ENCODE measurements at regions not wholly inside any gene's neighbourhood (a gene's known extent, or its start where the extent isn't known, plus 50 kb on each side); places are given as distances from the start of the nearest gene placed in this dataset.
"Not testable (repeated sequence)": the region's sequence is repeated elsewhere in the genome, so short reads cannot be mapped to it uniquely, and the experiment has no call there.

DNA sequence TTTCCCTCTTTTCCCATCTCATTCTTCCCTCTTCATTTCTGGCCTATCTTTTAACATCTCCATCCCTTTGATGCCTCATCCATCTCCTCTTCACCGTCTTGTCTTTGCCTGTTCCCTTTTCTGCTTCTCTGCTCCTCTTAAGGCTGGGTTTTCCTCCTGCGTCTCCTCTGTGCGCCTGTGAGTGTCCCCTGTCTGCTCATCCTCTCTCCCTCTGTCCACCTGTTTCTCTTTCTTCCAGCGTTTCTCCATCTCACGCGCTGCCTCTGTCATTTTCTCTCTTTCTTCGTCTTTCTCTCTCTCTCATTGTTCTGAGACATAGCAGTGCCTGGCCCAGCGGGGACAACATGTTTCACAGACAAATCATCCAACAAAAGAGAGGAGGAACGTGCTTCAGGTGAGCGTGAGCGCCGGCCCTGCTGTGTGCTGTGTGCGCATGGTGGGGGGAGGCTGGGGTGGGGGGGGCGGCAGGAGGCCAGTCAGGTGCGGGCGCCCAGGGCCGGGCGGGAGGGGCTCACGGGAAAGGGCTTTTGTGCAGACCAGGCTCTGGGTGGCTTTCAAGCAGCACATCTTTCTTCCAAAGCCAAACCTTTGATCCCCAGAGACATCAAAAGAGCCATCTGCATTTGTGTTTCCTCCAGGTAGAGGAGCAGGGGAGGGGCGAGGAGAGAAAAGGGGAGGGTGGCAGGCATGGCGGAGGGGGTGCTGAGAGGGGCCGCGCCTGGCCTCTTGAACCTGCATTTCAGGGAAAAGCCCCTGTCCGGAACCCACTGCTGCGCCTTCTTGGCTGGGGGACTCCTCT, 121.3 kb downstream of the VEGFA start:
- ATAC-seq (no peak), DNase-seq (no peak)
- Mint-ChIP-seq H3K27ac (no peak overlapping the region), H3K4me3 (no peak overlapping the region), H3K9me3 (ENCODE audit: insufficient read depth) (no peaks in the 10 kb centered on the region), H3K27me3 (ENCODE audit: low read depth) (peaks cover 25% of the 10 kb centered on the region), H3K36me3 (ENCODE audit: low read depth) (no peaks in the 10 kb centered on the region), H3K4me1 (ENCODE audit: low read depth) (no peaks in the 10 kb centered on the region)
- ChIA-PET POLR2A (no interaction called here), CTCF (no interaction called here)

DNA sequence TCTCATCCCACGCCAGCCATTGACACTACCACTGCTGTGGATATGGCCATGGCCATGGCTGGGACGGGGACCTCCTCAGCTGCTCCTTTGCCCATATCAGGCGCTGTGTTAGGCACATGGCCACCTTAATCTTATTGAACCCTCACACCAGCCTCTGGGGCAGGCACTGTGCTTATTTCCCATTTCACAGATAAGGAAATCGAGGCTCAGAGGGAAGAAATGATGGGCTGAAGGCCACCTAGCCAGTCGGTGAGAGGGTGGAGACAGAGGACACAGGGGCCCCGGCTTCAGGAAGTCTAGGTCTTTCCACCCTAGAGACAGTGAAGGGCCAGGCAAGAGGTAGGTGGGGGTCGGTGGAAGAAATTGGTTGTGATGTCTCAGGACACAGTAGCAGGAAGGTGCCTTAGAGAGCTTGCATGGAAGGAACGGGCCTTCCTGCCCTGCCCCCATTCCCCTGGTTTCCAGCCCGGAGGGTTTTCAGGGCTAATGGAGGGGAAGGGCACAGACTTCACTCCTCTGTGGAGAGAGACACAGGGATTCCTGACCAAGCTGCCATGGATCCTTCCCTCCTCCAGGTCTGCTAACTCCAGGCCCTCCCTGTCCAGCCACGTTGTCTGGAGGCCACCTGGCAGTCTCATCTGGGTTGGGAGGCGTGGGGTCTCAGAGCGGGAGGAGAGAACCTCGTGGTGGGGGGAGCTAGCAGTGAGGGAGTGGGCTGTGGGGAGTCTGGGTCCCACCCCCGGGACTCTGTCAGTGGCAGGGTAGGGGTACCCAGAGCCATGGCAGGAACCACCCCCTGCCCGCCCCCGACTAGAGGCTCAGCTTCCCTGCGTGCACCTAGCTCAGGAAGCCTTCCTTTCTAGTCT, 120.4 kb downstream of the VEGFA start:
- POLR2A ChIA-PET, result no interaction called here
- H3K36me3 Mint-ChIP-seq (ENCODE audit: low read depth), result no peaks in the 10 kb centered on the region
- ATAC-seq, result no peak

DNA sequence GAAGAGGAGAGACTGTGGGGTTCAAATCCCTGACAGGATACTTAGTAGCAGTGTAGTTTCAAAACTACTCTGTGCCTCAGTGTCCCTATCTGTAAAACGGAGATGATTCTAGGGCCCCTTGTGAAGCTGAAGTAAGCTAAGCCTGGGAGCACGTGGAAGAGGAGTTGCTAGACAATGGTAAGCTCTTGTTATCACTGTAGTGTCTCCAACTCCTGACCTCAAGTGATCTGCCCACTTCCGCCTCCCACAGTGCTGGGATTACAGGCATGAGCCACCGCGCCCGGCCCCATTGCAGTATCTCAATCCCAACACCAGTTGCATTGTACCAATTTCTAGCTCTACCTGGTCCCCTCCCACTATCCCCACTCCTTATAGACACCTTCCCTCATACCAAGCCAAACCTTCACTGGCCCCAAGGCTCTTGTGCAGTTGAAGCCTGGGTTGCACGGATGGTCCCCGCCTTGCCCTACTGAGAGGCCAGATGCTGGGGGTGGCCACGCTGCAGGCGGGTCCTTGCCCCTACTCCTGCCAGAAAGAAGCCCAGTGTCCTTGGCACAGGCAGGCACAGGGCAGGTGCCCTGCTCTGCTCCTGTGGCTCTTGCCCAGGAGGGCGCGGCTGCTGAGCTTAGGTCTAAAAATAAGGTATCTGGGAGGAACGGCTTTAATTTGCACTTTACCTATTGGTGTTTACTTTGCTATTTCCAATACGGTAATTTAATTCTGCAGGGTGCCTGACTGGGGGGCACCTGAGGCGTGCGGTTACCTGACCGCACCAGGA, 118.1 kb downstream of the VEGFA start:
- no peak for ATAC-seq
- H3K27ac Mint-ChIP-seq, result no peak overlapping the region
- H3K36me3 Mint-ChIP-seq (ENCODE audit: low read depth), result no peaks in the 10 kb centered on the region
- H3K9me3 Mint-ChIP-seq (ENCODE audit: insufficient read depth), result no peaks in the 10 kb centered on the region
- ChIA-PET CTCF (no interaction called here), POLR2A (no interaction called here)
- H3K4me3 Mint-ChIP-seq, result no peak overlapping the region
- DNase-seq, result no peak
- peaks cover 25% of the 10 kb centered on the region for H3K27me3 Mint-ChIP-seq (ENCODE audit: low read depth)
- H3K4me1 Mint-ChIP-seq (ENCODE audit: low read depth), result no peaks in the 10 kb centered on the region

More for the DNA sequence above, 120.4 kb downstream of the VEGFA start:
- no peaks in the 10 kb centered on the region for H3K4me1 Mint-ChIP-seq (ENCODE audit: low read depth)
- H3K4me3 Mint-ChIP-seq, result no peak overlapping the region
- CTCF ChIA-PET, result no interaction called here
- H3K27ac Mint-ChIP-seq, result no peak overlapping the region
- no peaks in the 10 kb centered on the region for H3K9me3 Mint-ChIP-seq (ENCODE audit: insufficient read depth)
- H3K27me3 Mint-ChIP-seq (ENCODE audit: low read depth), result peaks cover 25% of the 10 kb centered on the region
- DNase-seq, result no peak

- ATAC-seq, result no peak
- H3K4me3 Mint-ChIP-seq, result no peak overlapping the region
- no peak overlapping the region for H3K27ac Mint-ChIP-seq
- CTCF ChIA-PET, result no interaction called here
- DNase-seq, result no peak
- no peaks in the 10 kb centered on the region for H3K4me1 Mint-ChIP-seq (ENCODE audit: low read depth)
- H3K36me3 Mint-ChIP-seq (ENCODE audit: low read depth), result no peaks in the 10 kb centered on the region
- POLR2A ChIA-PET, result no interaction called here
- H3K9me3 Mint-ChIP-seq (ENCODE audit: insufficient read depth), result no peaks in the 10 kb centered on the region
- H3K27me3 Mint-ChIP-seq (ENCODE audit: low read depth), result peaks cover 22% of the 10 kb centered on the region
Measured at GRCh38 chr6:43887340-43887858, 117.4 kb downstream of the VEGFA start.

DNA sequence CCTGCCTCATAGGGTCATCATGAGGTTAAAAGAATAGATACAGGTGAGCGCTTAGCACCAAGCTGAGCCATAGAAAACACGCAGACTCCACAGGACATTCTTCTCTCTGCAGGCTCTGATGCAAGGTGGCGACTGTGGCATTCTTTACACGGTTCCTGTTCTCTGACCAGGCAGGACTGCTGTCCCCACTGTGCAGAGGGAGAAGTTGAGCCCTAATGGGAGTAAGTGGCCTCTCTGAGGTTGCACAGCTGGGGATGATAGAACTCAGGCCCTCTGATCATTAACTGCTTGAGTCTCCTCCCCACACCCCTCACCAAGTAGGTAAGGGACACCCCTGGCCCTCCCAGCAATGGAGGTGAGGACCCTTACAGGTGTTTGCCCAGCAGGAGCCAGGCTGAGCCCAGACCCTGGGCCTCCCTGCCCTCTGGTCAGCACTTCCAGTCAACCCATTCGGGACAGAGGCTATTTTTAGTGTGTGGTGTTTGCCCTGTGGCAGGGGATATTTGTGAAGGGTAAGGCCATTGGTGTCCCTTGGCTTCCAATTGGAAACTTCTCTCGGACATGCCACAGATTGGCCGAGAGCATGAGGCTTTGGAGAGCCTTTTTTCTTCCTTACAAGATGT, 116.8 kb downstream of the VEGFA start:
- H3K36me3 Mint-ChIP-seq (ENCODE audit: low read depth), result no peaks in the 10 kb centered on the region
- peaks cover 19% of the 10 kb centered on the region for H3K27me3 Mint-ChIP-seq (ENCODE audit: low read depth)
- H3K27ac Mint-ChIP-seq, result no peak overlapping the region
- ChIA-PET POLR2A (no interaction called here), CTCF (no interaction called here)
- no peaks in the 10 kb centered on the region for H3K9me3 Mint-ChIP-seq (ENCODE audit: insufficient read depth)
- H3K4me3 Mint-ChIP-seq, result no peak overlapping the region
- no peaks in the 10 kb centered on the region for H3K4me1 Mint-ChIP-seq (ENCODE audit: low read depth)
- no peak for DNase-seq
- ATAC-seq, result no peak

GRCh38 chr6:43886067-43886461, 116.1 kb downstream of the VEGFA start:
- no peak for DNase-seq
- H3K9me3 Mint-ChIP-seq (ENCODE audit: insufficient read depth), result no peaks in the 10 kb centered on the region
- POLR2A ChIA-PET, result no interaction called here

DNA sequence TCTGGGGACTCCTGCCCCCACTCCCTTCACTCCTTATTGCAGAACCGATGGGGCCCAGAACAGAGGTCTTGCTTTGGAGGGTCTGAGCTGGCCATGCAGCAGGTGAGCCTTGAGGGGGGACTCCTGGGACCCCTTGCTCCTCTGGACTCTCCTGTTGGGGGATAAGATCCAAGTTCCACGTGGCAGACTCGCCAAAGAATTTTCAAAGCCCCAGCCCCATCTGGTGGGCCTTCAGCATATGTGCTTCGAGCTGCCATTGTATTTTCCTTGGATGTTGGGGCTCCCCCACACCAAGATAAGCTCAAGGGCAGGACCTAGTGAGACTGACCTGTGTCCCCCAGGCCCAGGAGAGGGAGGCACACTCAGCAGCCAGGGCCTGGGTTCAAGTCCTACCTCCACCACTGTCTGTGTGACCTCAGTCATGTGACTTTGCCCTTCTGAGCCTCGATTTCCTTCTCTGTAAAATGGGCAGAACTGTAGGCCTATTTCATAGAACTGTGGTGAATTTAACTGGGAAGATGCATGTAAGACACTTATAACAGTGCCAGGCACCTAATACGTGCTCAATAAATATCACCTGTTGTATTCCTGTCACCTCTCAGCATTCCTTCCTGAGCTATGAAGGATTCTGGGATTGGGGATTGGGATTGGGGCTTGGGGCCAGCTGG, 115.5 kb downstream of the VEGFA start:
- Mint-ChIP-seq H3K4me3 (no peak overlapping the region), H3K27me3 (ENCODE audit: low read depth) (peaks cover 9% of the 10 kb centered on the region), H3K9me3 (ENCODE audit: insufficient read depth) (no peaks in the 10 kb centered on the region), H3K27ac (no peak overlapping the region), H3K36me3 (ENCODE audit: low read depth) (no peaks in the 10 kb centered on the region), H3K4me1 (ENCODE audit: low read depth) (no peaks in the 10 kb centered on the region)
- no peak for DNase-seq
- ChIA-PET POLR2A (no interaction called here), CTCF (no interaction called here)
- ATAC-seq, result no peak

More at GRCh38 chr6:43886067-43886461, 116.1 kb downstream of the VEGFA start:
- peaks cover 13% of the 10 kb centered on the region for H3K27me3 Mint-ChIP-seq (ENCODE audit: low read depth)
- H3K4me3 Mint-ChIP-seq, result no peak overlapping the region
- no peaks in the 10 kb centered on the region for H3K4me1 Mint-ChIP-seq (ENCODE audit: low read depth)
- H3K36me3 Mint-ChIP-seq (ENCODE audit: low read depth), result no peaks in the 10 kb centered on the region
- no peak overlapping the region for H3K27ac Mint-ChIP-seq
- CTCF ChIA-PET, result no interaction called here
- no peak for ATAC-seq

GRCh38 chr6:43884652-43885022, 114.6 kb downstream of the VEGFA start:
- H3K27ac Mint-ChIP-seq, result no peak overlapping the region
- H3K4me1 Mint-ChIP-seq (ENCODE audit: low read depth), result no peaks in the 10 kb centered on the region
- no peak overlapping the region for H3K4me3 Mint-ChIP-seq
- CTCF ChIA-PET, result no interaction called here
- POLR2A ChIA-PET, result no interaction called here
- no peaks in the 10 kb centered on the region for H3K9me3 Mint-ChIP-seq (ENCODE audit: insufficient read depth)
- H3K27me3 Mint-ChIP-seq (ENCODE audit: low read depth), result peaks cover 3% of the 10 kb centered on the region
- no peak for DNase-seq
- H3K36me3 Mint-ChIP-seq (ENCODE audit: low read depth), result no peaks in the 10 kb centered on the region
- no peak for ATAC-seq

GRCh38 chr6:43883847-43884651, 114.0 kb downstream of the VEGFA start:
- Mint-ChIP-seq H3K27ac (no peak overlapping the region), H3K27me3 (ENCODE audit: low read depth) (peaks cover under 1% of the 10 kb centered on the region), H3K36me3 (ENCODE audit: low read depth) (no peaks in the 10 kb centered on the region), H3K9me3 (ENCODE audit: insufficient read depth) (no peaks in the 10 kb centered on the region), H3K4me1 (ENCODE audit: low read depth) (no peaks in the 10 kb centered on the region), H3K4me3 (no peak overlapping the region)
- no peak for DNase-seq
- ATAC-seq, result no peak
- ChIA-PET POLR2A (no interaction called here), CTCF (no interaction called here)

- H3K4me1 Mint-ChIP-seq (ENCODE audit: low read depth); DNase-seq; CTCF ChIA-PET; H3K36me3 Mint-ChIP-seq (ENCODE audit: low read depth); H3K27ac Mint-ChIP-seq; H3K9me3 Mint-ChIP-seq (ENCODE audit: insufficient read depth); H3K27me3 Mint-ChIP-seq (ENCODE audit: low read depth); H3K4me3 Mint-ChIP-seq; ATAC-seq: not testable (repeated sequence)
- POLR2A ChIA-PET, result interaction anchor here (0.6 kb wide), 1 partner anchor 64 kb away, joined by 3 read pairs; no protein-coding TSS in a partner anchor
Measured at GRCh38 chr6:43882690-43883448, 112.9 kb downstream of the VEGFA start.

All from activated CD8-positive, alpha-beta T cell treated with anti-CD3 and anti-CD28 coated beads, Interleukin-2, amount 10 ng/mL, durations not matched to agents 7 days and 5 days (primary cell).